ENCODE measurements at regions not wholly inside any gene's neighbourhood (a gene's known extent, or its start where the extent isn't known, plus 50 kb on each side); places are given as distances from the start of the nearest gene placed in this dataset.
A peak's percentile ranks its signal among the peaks of the same experiment; 100 is the strongest.

DNA sequence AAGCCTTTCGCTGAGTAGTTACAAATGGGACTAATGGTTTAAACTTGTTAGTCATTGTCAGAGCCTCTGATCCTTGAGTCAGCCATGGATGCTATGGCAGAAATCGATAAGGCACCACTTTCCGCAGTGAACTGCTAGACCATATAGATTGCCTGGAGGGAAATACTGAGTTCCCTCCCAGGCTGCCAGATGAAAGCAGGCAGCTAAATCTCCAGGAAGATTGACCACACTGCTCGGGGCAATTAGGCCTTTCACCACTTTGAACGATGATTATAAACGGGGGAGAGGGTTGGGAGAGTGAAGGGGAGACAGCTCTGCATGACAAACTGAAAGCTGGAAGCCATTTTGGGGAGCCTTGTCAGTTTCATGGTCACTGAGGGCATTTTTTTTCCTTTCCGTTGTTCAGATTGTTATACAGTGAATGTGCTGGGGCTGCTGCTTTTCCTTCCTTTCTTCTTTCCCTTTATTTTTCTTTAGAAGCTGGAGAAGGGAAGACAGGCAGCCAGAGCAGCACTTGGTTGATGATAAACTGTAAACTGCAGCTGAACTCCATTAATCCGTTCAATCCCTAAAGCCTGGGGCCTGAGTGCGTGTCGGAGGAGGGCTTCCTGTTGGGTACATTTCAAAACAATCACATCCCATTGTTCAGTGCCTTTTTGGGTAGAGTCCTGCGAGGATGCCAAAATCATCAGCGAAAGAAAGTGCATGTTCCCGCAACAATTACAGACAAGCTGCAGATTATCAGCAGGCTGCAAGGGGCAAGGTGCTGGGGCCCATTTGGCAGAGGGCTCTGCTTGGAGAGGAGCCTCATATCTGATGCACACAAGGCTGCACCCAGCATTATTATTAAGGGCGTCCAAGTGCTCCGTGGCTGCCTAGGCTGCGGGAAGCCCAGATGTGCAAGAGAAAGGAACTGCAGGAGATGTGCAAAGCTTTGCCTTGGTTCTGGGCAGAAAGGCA, 308.4 kb downstream of the PSAT1 start:
- H3K4ac ChIP-seq (ENCODE audit: low read depth in 1 of 2, low read length in 2 of 2): no peak overlapping the region
- H3K4me3 ChIP-seq (ENCODE audit: insufficient read depth in 1 of 2, low read depth in 1 of 2, low read length in 2 of 2): peak overlapping the region in 1 of 2 experiments; percentile 48
- H3K4me1 ChIP-seq (ENCODE audit: control insufficient read depth, insufficient read depth, low read depth, low read length): peaks cover 6% of the 10 kb centered on the region
- WGBS: 80% methylated on average over 15 of the region's 16 CpGs
- H3K9ac ChIP-seq (ENCODE audit: low read length): no peak overlapping the region
- no peaks in the 10 kb centered on the region for H3K79me1 ChIP-seq (replicated peaks; ENCODE audit: low read length, poor library complexity, severe bottlenecking)
- H3K27ac ChIP-seq (ENCODE audit: low read length, poor library complexity, severe bottlenecking): no peak overlapping the region
- no peak overlapping the region for H3K18ac ChIP-seq (ENCODE audit: low read depth in 1 of 2, low read length in 2 of 2)
- no peak overlapping the region for H4K8ac ChIP-seq (ENCODE audit: low read length)
- H2BK15ac ChIP-seq (ENCODE audit: low read depth, poor library complexity, severe bottlenecking): no peak overlapping the region
- H3K36me3 ChIP-seq (ENCODE audit: control insufficient read depth in 1 of 2, insufficient read depth in 2 of 2, low read depth in 1 of 2, low read length in 2 of 2): no peaks in the 10 kb centered on the region
- no peaks in the 10 kb centered on the region for H3K9me3 ChIP-seq (ENCODE audit: control insufficient read depth, low read length)
- no peak overlapping the region for H3K23ac ChIP-seq (ENCODE audit: low read length in 2 of 2)
- H3K14ac ChIP-seq (ENCODE audit: low read length in 2 of 2): no peak overlapping the region
- no peak overlapping the region for H2BK5ac ChIP-seq (ENCODE audit: low read depth, low read length, poor library complexity, severe bottlenecking)
- no peak overlapping the region for H2AK5ac ChIP-seq (ENCODE audit: low read length, severe bottlenecking)
- H4K91ac ChIP-seq (ENCODE audit: low read length): no peak overlapping the region
- no peak for DNase-seq
- H3K27me3 ChIP-seq (ENCODE audit: control insufficient read depth in 1 of 2, insufficient read depth in 1 of 2, low read length in 2 of 2): peaks cover 0 to 10% of the 10 kb centered on the region in 2 experiments
- no peak overlapping the region for H3K4me2 ChIP-seq (ENCODE audit: low read length, poor library complexity, severe bottlenecking)
- H2BK120ac ChIP-seq (ENCODE audit: low read depth, low read length): no peak overlapping the region
- no peak overlapping the region for H2AFZ ChIP-seq (ENCODE audit: low read depth, low read length)
- H2BK12ac ChIP-seq (ENCODE audit: low read length in 2 of 2): no peak overlapping the region

DNA sequence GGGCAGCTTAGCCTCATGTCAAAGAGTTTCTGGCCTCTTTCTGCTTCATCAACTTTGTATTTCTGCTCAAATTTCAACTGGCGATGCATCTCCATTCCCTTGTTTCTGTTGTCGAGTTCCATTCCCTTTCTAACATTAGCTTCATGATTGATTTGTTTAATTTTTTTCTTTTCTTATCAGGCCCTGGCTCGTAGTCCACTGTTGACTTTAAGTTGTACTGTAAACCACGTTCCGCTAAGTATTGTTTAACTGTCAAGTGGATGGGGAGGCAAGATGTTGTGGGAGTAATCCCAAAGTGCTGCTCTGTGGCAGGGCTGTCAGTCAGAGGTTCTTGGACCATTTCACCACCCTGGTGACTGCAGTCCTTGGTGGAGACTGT, 309.1 kb downstream of the PSAT1 start:
- Histone ChIP-seq H3K27me3 (ENCODE audit: control insufficient read depth in 1 of 2, insufficient read depth in 1 of 2, low read length in 2 of 2) (peaks cover 0 to 10% of the 10 kb centered on the region in 2 experiments), H4K8ac (ENCODE audit: low read length) (no peak overlapping the region), H2BK120ac (ENCODE audit: low read depth, low read length) (no peak overlapping the region), H3K4ac (ENCODE audit: low read depth in 1 of 2, low read length in 2 of 2) (no peak overlapping the region), H2AK5ac (ENCODE audit: low read length, severe bottlenecking) (no peak overlapping the region), H3K27ac (ENCODE audit: low read length, poor library complexity, severe bottlenecking) (no peak overlapping the region), H3K9ac (ENCODE audit: low read length) (no peak overlapping the region), H3K4me2 (ENCODE audit: low read length, poor library complexity, severe bottlenecking) (no peak overlapping the region), H3K36me3 (ENCODE audit: control insufficient read depth in 1 of 2, insufficient read depth in 2 of 2, low read depth in 1 of 2, low read length in 2 of 2) (no peaks in the 10 kb centered on the region), H3K14ac (ENCODE audit: low read length in 2 of 2) (no peak overlapping the region), H2BK5ac (ENCODE audit: low read depth, low read length, poor library complexity, severe bottlenecking) (no peak overlapping the region), H3K79me1 (replicated peaks; ENCODE audit: low read length, poor library complexity, severe bottlenecking) (no peaks in the 10 kb centered on the region), H3K4me3 (ENCODE audit: insufficient read depth in 1 of 2, low read depth in 1 of 2, low read length in 2 of 2) (peak overlapping the region in 1 of 2 experiments; percentile 48), H3K23ac (ENCODE audit: low read length in 2 of 2) (no peak overlapping the region), H4K91ac (ENCODE audit: low read length) (no peak overlapping the region), H2BK15ac (ENCODE audit: low read depth, poor library complexity, severe bottlenecking) (no peak overlapping the region), H2BK12ac (ENCODE audit: low read length in 2 of 2) (no peak overlapping the region), H2AFZ (ENCODE audit: low read depth, low read length) (no peak overlapping the region), H3K9me3 (ENCODE audit: control insufficient read depth, low read length) (no peaks in the 10 kb centered on the region), H3K4me1 (ENCODE audit: control insufficient read depth, insufficient read depth, low read depth, low read length) (peaks cover 6% of the 10 kb centered on the region), H3K18ac (ENCODE audit: low read depth in 1 of 2, low read length in 2 of 2) (no peak overlapping the region)
- no peak for DNase-seq
- WGBS: 62% methylated on average over 5 of the region's 5 CpGs

DNA sequence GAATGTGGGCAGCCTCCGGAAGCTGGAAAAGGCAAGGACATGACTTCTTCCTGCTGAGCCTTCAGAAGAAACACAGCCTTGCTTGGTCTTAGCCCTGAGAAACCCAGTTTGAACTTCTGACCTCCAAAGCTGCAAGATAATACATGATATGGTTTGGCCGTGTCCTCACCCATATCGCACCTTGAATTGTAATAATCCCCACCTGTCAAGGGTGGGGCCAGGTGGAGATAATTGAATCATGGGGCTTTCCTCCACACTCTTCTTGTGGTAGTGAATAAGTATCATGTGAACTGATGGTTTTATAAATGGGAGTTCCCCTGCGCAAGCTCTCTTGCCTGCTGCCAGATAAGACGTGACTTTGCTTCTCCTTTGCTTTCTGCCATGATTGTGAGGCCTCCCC, 310.9 kb downstream of the PSAT1 start:
- Histone ChIP-seq H3K9ac (ENCODE audit: low read length) (no peak overlapping the region), H3K18ac (ENCODE audit: low read depth in 1 of 2, low read length in 2 of 2) (no peak overlapping the region), H3K4me2 (ENCODE audit: low read length, poor library complexity, severe bottlenecking) (no peak overlapping the region), H4K91ac (ENCODE audit: low read length) (no peak overlapping the region), H3K4me3 (ENCODE audit: insufficient read depth in 1 of 2, low read depth in 1 of 2, low read length in 2 of 2) (no peak overlapping the region), H3K79me1 (replicated peaks; ENCODE audit: low read length, poor library complexity, severe bottlenecking) (no peaks in the 10 kb centered on the region), H3K4me1 (ENCODE audit: control insufficient read depth, insufficient read depth, low read depth, low read length) (peaks cover 7% of the 10 kb centered on the region), H2BK120ac (ENCODE audit: low read depth, low read length) (no peak overlapping the region), H2BK5ac (ENCODE audit: low read depth, low read length, poor library complexity, severe bottlenecking) (no peak overlapping the region), H4K8ac (ENCODE audit: low read length) (no peak overlapping the region), H2BK15ac (ENCODE audit: low read depth, poor library complexity, severe bottlenecking) (no peak overlapping the region), H2AFZ (ENCODE audit: low read depth, low read length) (no peak overlapping the region), H3K36me3 (ENCODE audit: control insufficient read depth in 1 of 2, insufficient read depth in 2 of 2, low read depth in 1 of 2, low read length in 2 of 2) (no peaks in the 10 kb centered on the region), H3K23ac (ENCODE audit: low read length in 2 of 2) (no peak overlapping the region), H3K14ac (ENCODE audit: low read length in 2 of 2) (no peak overlapping the region), H3K27me3 (ENCODE audit: control insufficient read depth in 1 of 2, insufficient read depth in 1 of 2, low read length in 2 of 2) (peaks cover 0 to 10% of the 10 kb centered on the region in 2 experiments), H3K4ac (ENCODE audit: low read depth in 1 of 2, low read length in 2 of 2) (no peak overlapping the region), H3K27ac (ENCODE audit: low read length, poor library complexity, severe bottlenecking) (no peak overlapping the region), H2BK12ac (ENCODE audit: low read length in 2 of 2) (no peak overlapping the region), H2AK5ac (ENCODE audit: low read length, severe bottlenecking) (no peak overlapping the region), H3K9me3 (ENCODE audit: control insufficient read depth, low read length) (no peaks in the 10 kb centered on the region)
- WGBS: 94% methylated on average over 4 of the region's 5 CpGs
- no peak for DNase-seq

DNA sequence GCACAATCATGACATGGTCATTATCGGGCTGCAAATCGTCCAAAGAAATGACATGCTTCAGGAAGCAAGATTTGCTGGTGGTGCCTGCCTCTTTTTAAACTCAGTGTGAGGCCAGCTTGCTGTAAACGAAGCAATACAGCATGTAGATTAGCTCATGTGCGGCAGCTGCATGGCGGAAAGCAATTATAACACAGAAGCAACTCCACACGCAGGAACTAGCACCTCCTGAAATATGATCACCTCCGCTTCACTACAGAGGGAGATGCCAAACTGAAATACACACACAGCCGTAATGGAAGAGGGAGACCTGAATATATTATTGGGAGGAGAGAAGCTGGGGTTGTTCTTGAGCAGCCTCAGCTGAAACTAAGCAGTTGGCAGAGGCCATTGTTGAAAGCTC, 312.5 kb downstream of the PSAT1 start:
- WGBS: 81% methylated on average over 8 of the region's 8 CpGs
- H2AFZ ChIP-seq (ENCODE audit: low read depth, low read length): no peak overlapping the region
- no peak overlapping the region for H4K8ac ChIP-seq (ENCODE audit: low read length)

More for the DNA sequence above, 312.5 kb downstream of the PSAT1 start:
- H2BK5ac ChIP-seq (ENCODE audit: low read depth, low read length, poor library complexity, severe bottlenecking): no peak overlapping the region
- H2AK5ac ChIP-seq (ENCODE audit: low read length, severe bottlenecking): no peak overlapping the region
- H2BK15ac ChIP-seq (ENCODE audit: low read depth, poor library complexity, severe bottlenecking): no peak overlapping the region
- H3K4me2 ChIP-seq (ENCODE audit: low read length, poor library complexity, severe bottlenecking): no peak overlapping the region
- no peak overlapping the region for H2BK120ac ChIP-seq (ENCODE audit: low read depth, low read length)
- H3K4me3 ChIP-seq (ENCODE audit: insufficient read depth in 1 of 2, low read depth in 1 of 2, low read length in 2 of 2): no peak overlapping the region
- peaks cover 9% of the 10 kb centered on the region for H3K4me1 ChIP-seq (ENCODE audit: control insufficient read depth, insufficient read depth, low read depth, low read length)
- no peaks in the 10 kb centered on the region for H3K9me3 ChIP-seq (ENCODE audit: control insufficient read depth, low read length)
- H3K4ac ChIP-seq (ENCODE audit: low read depth in 1 of 2, low read length in 2 of 2): no peak overlapping the region
- no peaks in the 10 kb centered on the region for H3K79me1 ChIP-seq (replicated peaks; ENCODE audit: low read length, poor library complexity, severe bottlenecking)
- H3K36me3 ChIP-seq (ENCODE audit: control insufficient read depth in 1 of 2, insufficient read depth in 2 of 2, low read depth in 1 of 2, low read length in 2 of 2): no peaks in the 10 kb centered on the region
- no peak overlapping the region for H4K91ac ChIP-seq (ENCODE audit: low read length)
- no peak overlapping the region for H3K27ac ChIP-seq (ENCODE audit: low read length, poor library complexity, severe bottlenecking)
- H3K14ac ChIP-seq (ENCODE audit: low read length in 2 of 2): no peak overlapping the region
- H3K9ac ChIP-seq (ENCODE audit: low read length): no peak overlapping the region
- no peak overlapping the region for H3K23ac ChIP-seq (ENCODE audit: low read length in 2 of 2)
- no peak overlapping the region for H2BK12ac ChIP-seq (ENCODE audit: low read length in 2 of 2)
- no peak for DNase-seq
- H3K27me3 ChIP-seq (ENCODE audit: control insufficient read depth in 1 of 2, insufficient read depth in 1 of 2, low read length in 2 of 2): peaks cover 0 to 6% of the 10 kb centered on the region in 2 experiments
- no peak overlapping the region for H3K18ac ChIP-seq (ENCODE audit: low read depth in 1 of 2, low read length in 2 of 2)
